Nephron (organoid): ENCODE measurements at regions not wholly inside any gene's neighbourhood (a gene's known extent, or its start where the extent isn't known, plus 50 kb on each side); places are given as distances from the start of the nearest gene placed in this dataset.

Experiments
- H3K27ac Mint-ChIP-seq, 3 experiments: 2 replicates each; pipeline ENCODE4 v1.8.0; 2020; ENCODE audit warnings: mixed read lengths in 3 of 3, mild to moderate bottlenecking in 2 of 3, moderate library complexity in 1 of 3
- H3K27me3 Mint-ChIP-seq: 2 replicates; pipeline ENCODE4 v1.8.0; 2021; ENCODE audit warnings: low read depth, mild to moderate bottlenecking, moderate library complexity, mixed read lengths
- H3K36me3 Mint-ChIP-seq: 2 replicates; pipeline ENCODE4 v1.8.0; 2020; ENCODE audit warnings: low read depth, mixed read lengths
- H3K4me1 Mint-ChIP-seq: 2 replicates; pipeline ENCODE4 v1.8.0; 2020; ENCODE audit warnings: mixed read lengths
- H3K4me3 Mint-ChIP-seq, 3 experiments: 2 replicates each; pipeline ENCODE4 v1.8.0; 2020; ENCODE audit warnings: mild to moderate bottlenecking in 3 of 3, mixed read lengths in 3 of 3, moderate library complexity in 2 of 3
- H3K9me3 Mint-ChIP-seq: 2 replicates; pipeline ENCODE4 v1.8.0; 2020; ENCODE audit warnings: mixed read lengths
- CTCF ChIP-seq, 3 experiments: fragments of 200-600 bp; sonication (generic); IDR thresholded peaks; one replicate each; pipeline ENCODE4 v1.5.0; 2021; ENCODE audit warnings: antibody characterized with exemption in 3 of 3; ENCODE audit not compliant: unreplicated experiment in 3 of 3

- no peak for TF ChIP-seq CTCF (IDR thresholded peaks at IDR 0.05; ENCODE audit: unreplicated experiment in 3 of 3)
- Mint-ChIP-seq H3K4me3 (no peak overlapping the region), H3K27me3 (no peaks in the 10 kb centered on the region), H3K36me3 (no peaks in the 10 kb centered on the region), H3K27ac (no peak overlapping the region), H3K9me3 (peaks cover 7% of the 10 kb centered on the region), H3K4me1 (no peaks in the 10 kb centered on the region)
Observed at GRCh38 chr7:115240242-115240641, 318.3 kb downstream of the MDFIC start.

- no peaks in the 10 kb centered on the region for H3K36me3 Mint-ChIP-seq
- H3K4me3 Mint-ChIP-seq = no peak overlapping the region
- H3K4me1 Mint-ChIP-seq = peaks cover 8% of the 10 kb centered on the region
- no peak for TF ChIP-seq CTCF (IDR thresholded peaks at IDR 0.05; ENCODE audit: unreplicated experiment in 3 of 3)
- H3K9me3 Mint-ChIP-seq = peaks cover 5% of the 10 kb centered on the region
- H3K27me3 Mint-ChIP-seq = no peaks in the 10 kb centered on the region
- no peak overlapping the region for H3K27ac Mint-ChIP-seq
Observed at GRCh38 chr7:115235075-115235474, 313.2 kb downstream of the MDFIC start.

GRCh38 chr7:115233809-115234208 lies 311.9 kb downstream of the MDFIC start:
- Mint-ChIP-seq H3K9me3 (peaks cover 5% of the 10 kb centered on the region), H3K27me3 (no peaks in the 10 kb centered on the region), H3K4me3 (no peak overlapping the region), H3K4me1 (peaks cover 12% of the 10 kb centered on the region), H3K27ac (no peak overlapping the region), H3K36me3 (no peaks in the 10 kb centered on the region)
- no peak for TF ChIP-seq CTCF (IDR thresholded peaks at IDR 0.05; ENCODE audit: unreplicated experiment in 3 of 3)

GRCh38 chr7:115232041-115232440 lies 310.1 kb downstream of the MDFIC start:
- Mint-ChIP-seq H3K27me3 (no peaks in the 10 kb centered on the region), H3K27ac (no peak overlapping the region), H3K36me3 (no peaks in the 10 kb centered on the region), H3K4me1 (peaks cover 12% of the 10 kb centered on the region), H3K9me3 (peaks cover 5% of the 10 kb centered on the region), H3K4me3 (no peak overlapping the region)
- no peak for TF ChIP-seq CTCF (IDR thresholded peaks at IDR 0.05; ENCODE audit: unreplicated experiment in 3 of 3)

GRCh38 chr7:115230882-115231571 lies 309.1 kb downstream of the MDFIC start:
- H3K27ac Mint-ChIP-seq = peak overlapping the region; percentile 35 to 62 (median 47)
- no peaks in the 10 kb centered on the region for H3K27me3 Mint-ChIP-seq
- H3K9me3 Mint-ChIP-seq = peaks cover 5% of the 10 kb centered on the region
- H3K4me3 Mint-ChIP-seq = no peak overlapping the region
- H3K4me1 Mint-ChIP-seq = peaks cover 12% of the 10 kb centered on the region
- H3K36me3 Mint-ChIP-seq = no peaks in the 10 kb centered on the region
- no peak for TF ChIP-seq CTCF (IDR thresholded peaks at IDR 0.05; ENCODE audit: unreplicated experiment in 3 of 3)
